HG03103 (cell line): ENCODE measurements at regions not wholly inside any gene's neighbourhood (a gene's known extent, or its start where the extent isn't known, plus 50 kb on each side); places are given as distances from the start of the nearest gene placed in this dataset.
"Not testable (repeated sequence)": the region's sequence is repeated elsewhere in the genome, so short reads cannot be mapped to it uniquely, and the experiment has no call there.

ENCODE experiments used
- ATAC-seq: cut with Tn5 transposase; IDR thresholded peaks from one replicate; pipeline ENCODE4 v1.9.1; 2021; ENCODE audit warnings: low read depth; ENCODE audit not compliant: unreplicated experiment

- no peak for ATAC-seq
Measured at GRCh38 chr11:15825976-15826650, 530.2 kb downstream of the SOX6 start.

- ATAC-seq, result no peak
Measured at GRCh38 chr11:15826826-15827225, 529.5 kb downstream of the SOX6 start.

- ATAC-seq, result no peak
Measured at GRCh38 chr11:15828215-15828853, 528.0 kb downstream of the SOX6 start.

GRCh38 chr11:15829312-15829711, 527.0 kb downstream of the SOX6 start:
- no peak for ATAC-seq

- ATAC-seq, result no peak
Measured at GRCh38 chr11:15830741-15831428, 525.5 kb downstream of the SOX6 start.

- ATAC-seq, result no peak
Measured at GRCh38 chr11:15835788-15836411, 520.4 kb downstream of the SOX6 start.

GRCh38 chr11:15836795-15837194, 519.6 kb downstream of the SOX6 start:
- ATAC-seq, result no peak

- ATAC-seq, result no peak
Measured at GRCh38 chr11:15837901-15838489, 518.4 kb downstream of the SOX6 start.

GRCh38 chr11:15839061-15839460, 517.3 kb downstream of the SOX6 start:
- no peak for ATAC-seq

DNA sequence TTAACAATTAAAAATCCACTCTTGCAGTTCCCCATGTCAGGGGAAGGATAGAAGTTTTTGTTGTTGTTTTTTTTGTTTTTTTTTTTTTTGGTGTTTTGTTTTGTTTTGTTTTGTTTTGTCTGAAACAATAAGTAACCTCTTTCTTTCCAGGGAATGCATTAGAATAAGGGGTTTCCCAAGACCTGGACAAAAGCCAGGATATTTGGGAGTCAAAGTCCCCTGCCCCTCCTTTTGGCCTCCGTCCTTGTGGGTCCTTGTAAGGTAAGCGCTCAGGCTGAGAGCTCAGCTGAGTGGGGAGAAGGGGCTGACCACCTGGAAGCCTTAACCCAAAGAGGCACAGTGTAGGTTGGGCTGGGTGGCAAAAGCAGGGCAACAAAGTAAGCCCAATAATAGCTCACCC, 515.4 kb downstream of the SOX6 start:
- no peak for ATAC-seq

DNA sequence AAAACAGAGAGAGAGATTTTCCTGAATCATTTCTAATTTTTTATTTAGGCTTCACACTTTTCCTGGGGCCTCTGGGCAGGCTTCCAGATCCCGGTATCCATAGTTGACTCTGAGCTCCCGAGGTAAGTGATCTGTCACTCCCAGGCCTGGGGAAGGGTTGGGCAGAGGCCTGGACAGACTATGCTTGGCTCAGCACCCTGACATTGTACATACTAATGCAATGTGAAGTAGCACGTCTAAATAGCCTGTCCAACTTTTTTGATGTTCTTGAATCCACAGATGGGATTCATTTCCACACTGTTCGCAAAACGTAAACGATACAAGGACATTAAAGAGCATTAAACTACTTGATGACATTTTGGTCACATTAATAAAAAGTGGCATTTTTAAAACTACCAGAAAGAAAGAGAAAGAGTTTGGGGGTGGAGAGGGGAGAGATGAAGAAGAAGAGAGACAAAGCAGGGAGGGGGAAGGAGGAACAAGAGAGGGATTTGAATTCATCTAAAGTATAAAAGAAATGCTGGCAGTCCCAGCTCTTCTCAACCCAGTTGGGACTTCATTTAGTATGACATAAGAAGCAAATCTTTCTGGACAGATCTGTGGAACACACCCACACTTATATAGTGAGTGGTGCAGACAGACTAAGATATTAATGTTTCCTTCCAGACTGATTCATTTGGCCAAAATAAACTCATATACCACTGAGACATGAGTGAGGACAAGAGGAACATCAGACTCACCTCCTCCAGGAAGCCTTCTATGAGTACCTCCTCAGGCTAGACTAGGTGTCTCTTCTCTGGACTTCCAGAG, 514.2 kb downstream of the SOX6 start:
- ATAC-seq, result no peak

- no peak for ATAC-seq
Measured at GRCh38 chr11:15843309-15843872, 513.0 kb downstream of the SOX6 start.

GRCh38 chr11:15845261-15845660, 511.1 kb downstream of the SOX6 start:
- no peak for ATAC-seq

DNA sequence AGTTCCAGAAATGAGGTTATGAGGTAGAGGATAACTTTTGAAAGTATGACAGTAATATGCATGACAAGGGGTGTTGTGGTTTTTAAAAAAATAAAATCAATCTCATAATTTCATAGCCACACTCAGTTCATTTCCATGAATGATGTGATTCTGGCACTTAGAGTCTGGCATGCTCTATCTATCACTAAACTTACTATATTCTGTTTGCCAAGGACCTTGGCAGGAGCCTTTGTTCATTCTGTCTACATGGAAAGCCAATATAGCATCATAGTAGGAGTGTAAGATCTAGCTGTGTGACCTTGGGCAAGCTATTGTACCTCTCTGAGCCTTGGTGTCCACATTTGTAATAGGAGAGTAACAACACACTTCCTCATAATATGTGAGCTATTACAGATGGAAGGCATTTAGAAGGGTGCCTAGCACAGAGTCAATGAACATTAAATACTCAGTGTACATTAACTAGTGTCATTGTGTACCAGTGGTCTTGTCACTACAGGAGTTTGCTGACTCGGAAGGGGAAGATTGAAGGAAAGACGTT, 507.6 kb downstream of the SOX6 start:
- no peak for ATAC-seq

GRCh38 chr11:15849257-15849656, 507.1 kb downstream of the SOX6 start:
- ATAC-seq, result no peak

GRCh38 chr11:15850335-15850734, 506.0 kb downstream of the SOX6 start:
- ATAC-seq, result not testable (repeated sequence)

DNA sequence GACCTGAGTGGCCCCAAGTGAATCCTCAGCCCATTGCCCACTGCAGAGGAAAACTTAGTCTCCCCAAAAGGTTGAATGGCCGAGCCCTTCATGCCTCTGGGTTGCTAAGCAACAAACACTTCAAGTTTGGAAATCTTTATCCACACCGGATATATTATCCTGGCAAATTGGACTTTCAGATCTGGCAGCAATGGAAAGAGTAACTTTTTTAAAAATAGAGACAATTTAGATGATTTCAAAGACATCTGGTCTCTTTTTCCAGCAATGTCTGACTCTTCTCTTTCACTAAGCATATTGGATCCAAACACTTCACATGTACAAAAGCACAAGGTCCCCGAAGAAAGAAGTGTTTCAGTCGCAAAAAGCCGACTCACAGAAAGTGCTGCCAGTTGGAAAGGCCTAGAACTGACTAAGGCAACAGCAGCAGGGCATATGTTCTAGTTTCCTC, 505.3 kb downstream of the SOX6 start:
- ATAC-seq, result no peak

DNA sequence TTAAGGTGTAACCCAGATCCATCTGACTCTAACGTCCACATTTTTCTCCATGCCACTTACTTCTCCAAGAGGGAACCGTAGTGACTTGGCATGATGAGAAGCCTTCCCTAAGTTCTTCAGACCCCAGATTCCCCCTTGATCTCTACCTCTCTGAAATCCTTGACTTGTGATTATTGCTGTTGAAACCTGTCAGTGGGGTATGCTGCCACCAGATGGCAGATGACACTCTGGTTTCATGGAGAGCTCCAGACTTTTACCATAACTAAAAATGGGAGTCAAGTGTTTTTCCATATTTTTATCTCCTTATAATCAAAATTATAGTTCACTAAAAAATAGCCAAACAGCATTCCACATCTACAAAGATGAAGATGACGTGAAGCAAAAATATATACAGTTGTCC, 504.2 kb downstream of the SOX6 start:
- ATAC-seq, result no peak

GRCh38 chr11:15854245-15854644, 502.1 kb downstream of the SOX6 start:
- ATAC-seq, result no peak

GRCh38 chr11:15858881-15859280, 497.5 kb downstream of the SOX6 start:
- no peak for ATAC-seq
